ENCODE measurements at regions not wholly inside any gene's neighbourhood (a gene's known extent, or its start where the extent isn't known, plus 50 kb on each side); places are given as distances from the start of the nearest gene placed in this dataset.

GRCh38 chr2:52258038-52258437 lies 1226.1 kb upstream of the NRXN1 start:
- FAIRE-seq (no peak), DNase-seq (ENCODE audit: low read depth, low spot score) (no peak), ATAC-seq (no peak)
- no peak overlapping the region for H3K4me3 ChIP-seq
- no peak overlapping the region for H3K4me2 ChIP-seq (ENCODE audit: control insufficient read depth, insufficient read depth)
- no peaks in the 10 kb centered on the region for H3K9me3 ChIP-seq (replicated peaks; ENCODE audit: control insufficient read depth, insufficient read depth, low read length)
- H3K9ac ChIP-seq (ENCODE audit: control insufficient read depth, insufficient read depth, low read length) = no peak overlapping the region
- BruUV-seq (replicated peaks) = no TSS peak
- in situ Hi-C loops (cut with MboI) (no loop called here), intact Hi-C loops (cut with micrococcal nuclease; ENCODE audit: unreplicated experiment) (no loop called here)
- H3K4me1 ChIP-seq (ENCODE audit: control insufficient read depth, insufficient read depth, low read length) = no peaks in the 10 kb centered on the region
- no peak overlapping the region for H3K27ac ChIP-seq (ENCODE audit: control insufficient read depth, insufficient read depth)
- ChIA-PET RAD21 (ENCODE audit: unreplicated experiment) (no interaction called here), POLR2A (no interaction called here), SMC1A (ENCODE audit: uncharacterized antibody, unreplicated experiment) (interaction anchor here (0.6 kb wide), 1 partner anchor 32 kb away, joined by 3 read pairs; no protein-coding TSS in a partner anchor), CTCF (no interaction called here)
- no peaks in the 10 kb centered on the region for H3K79me2 ChIP-seq (ENCODE audit: control insufficient read depth, insufficient read depth, low read length)
- no peaks in the 10 kb centered on the region for H3K27me3 ChIP-seq (replicated peaks in 1 of 2; ENCODE audit: control insufficient read depth in 2 of 2, insufficient read depth in 2 of 2, low read length in 1 of 2)
- no peaks in the 10 kb centered on the region for H3K36me3 ChIP-seq (ENCODE audit: control insufficient read depth in 2 of 2, insufficient read depth in 2 of 2, low read length in 1 of 2)
- no peaks in the 10 kb centered on the region for H4K20me1 ChIP-seq (ENCODE audit: control insufficient read depth, insufficient read depth)
- H2AFZ ChIP-seq (ENCODE audit: control insufficient read depth, low read depth, low read length) = no peak overlapping the region
- WGBS (ENCODE audit: insufficient coverage, insufficient replicate concordance, low lambda C conversion rate, missing lambda C conversion rate) = 35% methylated on average over 1 of the region's 1 CpG
- TF ChIP-seq CEBPZ (IDR thresholded peaks at IDR 0.05; ENCODE audit: low read depth, low read length) (no peak), STAT3 (IDR thresholded peaks at IDR 0.05; ENCODE audit: low read depth, low read length) (no peak), WRNIP1 (IDR thresholded peaks at IDR 0.05; ENCODE audit: borderline replicate concordance, low read depth, low read length) (no peak), NR2C2 (IDR thresholded peaks at IDR 0.05; ENCODE audit: borderline replicate concordance, control insufficient read depth, insufficient read length, low read depth) (no peak), E2F8 (IDR thresholded peaks at IDR 0.05; ENCODE audit: low read depth, partially characterized antibody) (no peak), USF2 (IDR thresholded peaks at IDR 0.05; ENCODE audit: borderline replicate concordance, low read depth, low read length) (no peak), MAX (IDR thresholded peaks at IDR 0.05; ENCODE audit: low read depth, low read length) (no peak), GABPA (IDR thresholded peaks at IDR 0.05; ENCODE audit: low read depth) (no peak)
- TF ChIP-seq, protein P1, sequence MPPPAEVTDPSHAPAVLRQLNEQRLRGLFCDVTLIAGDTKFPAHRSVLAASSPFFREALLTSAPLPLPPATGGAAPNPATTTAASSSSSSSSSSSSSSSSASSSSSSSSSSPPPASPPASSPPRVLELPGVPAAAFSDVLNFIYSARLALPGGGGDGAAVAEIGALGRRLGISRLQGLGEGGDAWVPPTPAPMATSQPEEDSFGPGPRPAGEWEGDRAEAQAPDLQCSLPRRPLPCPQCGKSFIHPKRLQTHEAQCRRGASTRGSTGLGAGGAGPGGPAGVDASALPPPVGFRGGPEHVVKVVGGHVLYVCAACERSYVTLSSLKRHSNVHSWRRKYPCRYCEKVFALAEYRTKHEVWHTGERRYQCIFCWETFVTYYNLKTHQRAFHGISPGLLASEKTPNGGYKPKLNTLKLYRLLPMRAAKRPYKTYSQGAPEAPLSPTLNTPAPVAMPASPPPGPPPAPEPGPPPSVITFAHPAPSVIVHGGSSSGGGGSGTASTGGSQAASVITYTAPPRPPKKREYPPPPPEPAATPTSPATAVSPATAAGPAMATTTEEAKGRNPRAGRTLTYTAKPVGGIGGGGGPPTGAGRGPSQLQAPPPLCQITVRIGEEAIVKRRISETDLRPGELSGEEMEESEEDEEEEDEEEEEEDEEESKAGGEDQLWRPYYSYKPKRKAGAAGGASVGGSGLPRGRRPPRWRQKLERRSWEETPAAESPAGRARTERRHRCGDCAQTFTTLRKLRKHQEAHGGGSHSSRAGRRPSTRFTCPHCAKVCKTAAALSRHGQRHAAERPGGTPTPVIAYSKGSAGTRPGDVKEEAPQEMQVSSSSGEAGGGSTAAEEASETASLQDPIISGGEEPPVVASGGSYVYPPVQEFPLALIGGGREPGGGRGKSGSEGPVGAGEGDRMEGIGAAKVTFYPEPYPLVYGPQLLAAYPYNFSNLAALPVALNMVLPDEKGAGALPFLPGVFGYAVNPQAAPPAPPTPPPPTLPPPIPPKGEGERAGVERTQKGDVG (CRISPR knock-in tag; IDR thresholded peaks at IDR 0.05) = no peak
- TF ChIP-seq, protein P2, sequence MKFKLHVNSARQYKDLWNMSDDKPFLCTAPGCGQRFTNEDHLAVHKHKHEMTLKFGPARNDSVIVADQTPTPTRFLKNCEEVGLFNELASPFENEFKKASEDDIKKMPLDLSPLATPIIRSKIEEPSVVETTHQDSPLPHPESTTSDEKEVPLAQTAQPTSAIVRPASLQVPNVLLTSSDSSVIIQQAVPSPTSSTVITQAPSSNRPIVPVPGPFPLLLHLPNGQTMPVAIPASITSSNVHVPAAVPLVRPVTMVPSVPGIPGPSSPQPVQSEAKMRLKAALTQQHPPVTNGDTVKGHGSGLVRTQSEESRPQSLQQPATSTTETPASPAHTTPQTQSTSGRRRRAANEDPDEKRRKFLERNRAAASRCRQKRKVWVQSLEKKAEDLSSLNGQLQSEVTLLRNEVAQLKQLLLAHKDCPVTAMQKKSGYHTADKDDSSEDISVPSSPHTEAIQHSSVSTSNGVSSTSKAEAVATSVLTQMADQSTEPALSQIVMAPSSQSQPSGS (IDR thresholded peaks at IDR 0.05; ENCODE audit: low read length) = no peak
